Ishikawa (cell line): ENCODE measurements at regions not wholly inside any gene's neighbourhood (a gene's known extent, or its start where the extent isn't known, plus 50 kb on each side); places are given as distances from the start of the nearest gene placed in this dataset.

Source experiments
- CEBPB ChIP-seq: IDR thresholded peaks from 2 replicates; pipeline ENCODE4 v1.6.1; 2012
- CREB1 ChIP-seq: IDR thresholded peaks from 2 replicates; pipeline ENCODE4 v1.6.1; 2012; ENCODE audit warnings: low read depth
- EGR1 ChIP-seq: IDR thresholded peaks from 2 replicates; pipeline ENCODE4 v1.6.1; 2012
- EP300 ChIP-seq: IDR thresholded peaks from 2 replicates; pipeline ENCODE4 v1.6.1; 2012; ENCODE audit warnings: borderline replicate concordance
- FOXM1 ChIP-seq: IDR thresholded peaks from 2 replicates; pipeline ENCODE4 v1.6.1; 2012; ENCODE audit warnings: low read depth, borderline replicate concordance
- RAD21 ChIP-seq: IDR thresholded peaks from 2 replicates; pipeline ENCODE4 v1.6.1; 2012; ENCODE audit warnings: low read depth
- REST ChIP-seq: IDR thresholded peaks from 2 replicates; pipeline ENCODE4 v1.6.1; 2012; ENCODE audit warnings: low read depth, mild to moderate bottlenecking
- TCF12 ChIP-seq: IDR thresholded peaks from 2 replicates; pipeline ENCODE4 v1.6.1; 2012; ENCODE audit warnings: low read depth
- TEAD4 ChIP-seq: IDR thresholded peaks from 2 replicates; pipeline ENCODE4 v1.6.1; 2012
- USF1 ChIP-seq: IDR thresholded peaks from 2 replicates; pipeline ENCODE4 v1.6.1; 2012
- YY1 ChIP-seq: IDR thresholded peaks from 2 replicates; pipeline ENCODE4 v1.6.1; 2012; ENCODE audit warnings: low read depth

DNA sequence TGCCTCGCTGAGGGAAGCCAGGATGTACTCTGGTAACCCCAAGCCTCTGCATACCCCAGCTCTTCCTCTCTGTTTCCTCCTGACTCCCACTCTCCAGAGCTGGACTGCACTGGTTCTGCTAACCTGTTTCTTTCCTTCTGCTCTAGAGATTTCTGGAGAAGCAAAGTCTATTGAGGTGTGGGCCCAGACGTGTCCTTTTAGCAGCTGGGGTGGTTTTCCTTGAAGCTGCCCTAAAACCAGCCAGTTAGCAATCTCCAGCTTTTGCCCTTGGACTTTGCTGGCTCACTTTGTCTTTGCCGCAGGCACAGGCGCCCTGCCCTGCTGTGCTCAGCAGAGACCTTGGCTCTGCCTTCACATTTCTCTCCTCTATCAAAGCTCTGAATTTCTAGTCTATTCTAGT, 171.8 kb upstream of the IVNS1ABP start:
- no peak for TF ChIP-seq EGR1
- TF ChIP-seq RAD21 = no peak
- TF ChIP-seq YY1 = no peak
- no peak for TF ChIP-seq CEBPB
- no peak for TF ChIP-seq EP300
- no peak for TF ChIP-seq TEAD4
- TF ChIP-seq FOXM1 = no peak
- no peak for TF ChIP-seq REST
- no peak for TF ChIP-seq USF1
- no peak for TF ChIP-seq TCF12
- TF ChIP-seq CREB1 = no peak
